CD4-positive, alpha-beta T cell treated with Interferon gamma for 1 hour (primary cell): ENCODE measurements at regions not wholly inside any gene's neighbourhood (a gene's known extent, or its start where the extent isn't known, plus 50 kb on each side); places are given as distances from the start of the nearest gene placed in this dataset.
"Not testable (repeated sequence)": the region's sequence is repeated elsewhere in the genome, so short reads cannot be mapped to it uniquely, and the experiment has no call there.

Experiments used
- DNase-seq: peaks from one replicate; pipeline ENCODE4 v3.0.0-alpha.2; 2020

GRCh38 chr1:230555814-230556213, 86.5 kb upstream of the COG2 start:
- DNase-seq = no peak

GRCh38 chr1:230552880-230553279, 89.4 kb upstream of the COG2 start:
- DNase-seq = no peak

- not testable (repeated sequence) for DNase-seq
Observed at GRCh38 chr1:230550945-230551344, 91.3 kb upstream of the COG2 start.

- no peak for DNase-seq
Observed at GRCh38 chr1:230550428-230550827, 91.9 kb upstream of the COG2 start.

- DNase-seq = no peak
Observed at GRCh38 chr1:230549625-230550024, 92.7 kb upstream of the COG2 start.

GRCh38 chr1:230548997-230549396, 93.3 kb upstream of the COG2 start:
- no peak for DNase-seq

- DNase-seq = no peak
Observed at GRCh38 chr1:230548357-230548756, 93.9 kb upstream of the COG2 start.

GRCh38 chr1:230545181-230545580, 97.1 kb upstream of the COG2 start:
- no peak for DNase-seq

GRCh38 chr1:230544758-230545157, 97.5 kb upstream of the COG2 start:
- no peak for DNase-seq

- DNase-seq = no peak
Observed at GRCh38 chr1:230543085-230543484, 99.2 kb upstream of the COG2 start.

GRCh38 chr1:230542681-230543080, 99.6 kb upstream of the COG2 start:
- DNase-seq = no peak

- DNase-seq = no peak
Observed at GRCh38 chr1:230542054-230542453, 100.2 kb upstream of the COG2 start.

- DNase-seq = no peak
Observed at GRCh38 chr1:230541306-230541705, 101.0 kb upstream of the COG2 start.

GRCh38 chr1:230540421-230541155, 101.7 kb upstream of the COG2 start:
- DNase-seq = no peak

GRCh38 chr1:230537456-230537855, 104.8 kb upstream of the COG2 start:
- no peak for DNase-seq

- DNase-seq = no peak
Observed at GRCh38 chr1:230536641-230537155, 105.6 kb upstream of the COG2 start.

GRCh38 chr1:230534224-230534623, 108.1 kb upstream of the COG2 start:
- no peak for DNase-seq

- no peak for DNase-seq
Observed at GRCh38 chr1:230531103-230531502, 105.0 kb upstream of the PGBD5 start.

GRCh38 chr1:230519246-230519645, 93.1 kb upstream of the PGBD5 start:
- no peak for DNase-seq

GRCh38 chr1:230518511-230518910, 92.4 kb upstream of the PGBD5 start:
- DNase-seq = no peak

GRCh38 chr1:230517786-230518185, 91.7 kb upstream of the PGBD5 start:
- no peak for DNase-seq

GRCh38 chr1:230517326-230517725, 91.2 kb upstream of the PGBD5 start:
- DNase-seq = no peak

- no peak for DNase-seq
Observed at GRCh38 chr1:230516889-230517288, 90.8 kb upstream of the PGBD5 start.

GRCh38 chr1:230515451-230516145, 89.5 kb upstream of the PGBD5 start:
- no peak for DNase-seq
